8988T (cell line): ENCODE measurements at regions not wholly inside any gene's neighbourhood (a gene's known extent, or its start where the extent isn't known, plus 50 kb on each side); places are given as distances from the start of the nearest gene placed in this dataset.
"Not testable (repeated sequence)": the region's sequence is repeated elsewhere in the genome, so short reads cannot be mapped to it uniquely, and the experiment has no call there.

Experiments used
- DNase-seq: peaks from one replicate; pipeline ENCODE4 v3.0.0; 2011

DNA sequence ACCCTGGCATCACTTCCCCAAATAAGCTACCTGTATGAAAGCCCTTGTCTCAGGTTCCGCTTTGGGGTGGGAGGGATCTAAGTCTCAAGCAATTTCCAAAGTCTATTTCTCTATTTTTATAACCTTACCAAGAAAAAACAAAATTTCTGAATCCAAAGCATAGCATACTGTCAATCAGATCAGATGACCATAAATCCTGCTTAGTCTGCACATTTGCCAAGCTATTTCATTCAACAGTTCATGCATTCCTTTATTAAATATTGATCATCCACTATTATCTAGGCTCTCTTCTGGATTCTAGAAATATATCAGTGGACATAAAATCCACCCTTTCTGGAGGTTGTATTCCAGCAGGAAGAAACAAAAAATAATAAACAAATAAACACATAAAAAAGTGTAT lies 263.5 kb upstream of the USP15 start:
- DNase-seq = no peak

DNA sequence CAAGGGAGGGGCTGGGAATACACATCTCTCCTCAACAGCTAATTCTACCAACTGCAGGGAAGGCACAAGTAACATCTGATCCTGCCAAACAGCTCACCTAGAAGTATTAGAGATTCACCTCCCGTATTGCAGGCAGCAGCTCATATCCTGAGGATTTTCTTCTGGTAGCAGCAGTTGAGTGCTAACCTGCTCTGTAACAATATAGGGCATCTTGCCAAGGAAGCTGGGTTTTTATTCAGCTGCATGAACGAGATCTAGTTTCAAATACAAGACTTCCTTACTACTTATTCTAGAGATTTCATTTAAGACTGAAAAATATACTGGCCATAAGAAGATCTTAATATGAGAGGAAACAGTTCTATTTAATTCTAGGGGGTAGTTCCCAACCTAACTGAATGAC lies 261.4 kb upstream of the USP15 start:
- no peak for DNase-seq

DNA sequence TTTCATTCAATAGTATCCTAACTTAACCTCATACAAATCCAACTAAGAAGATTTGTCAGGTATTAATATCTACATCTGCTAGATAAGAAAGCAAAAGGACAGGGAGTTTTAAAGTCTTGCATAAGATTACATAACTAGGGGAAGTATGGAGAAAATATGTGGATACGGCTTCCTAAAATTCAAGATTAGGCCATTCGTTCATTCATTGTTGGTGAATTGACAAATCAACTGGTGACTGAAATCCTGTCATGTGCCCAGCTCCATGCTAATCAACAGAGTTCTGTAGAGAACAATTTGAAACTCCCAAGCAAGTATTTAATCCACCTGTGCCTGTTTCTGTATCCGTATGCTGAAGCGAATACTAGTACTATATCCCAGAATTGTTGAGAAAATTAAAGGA lies 260.9 kb upstream of the USP15 start:
- DNase-seq = no peak

DNA sequence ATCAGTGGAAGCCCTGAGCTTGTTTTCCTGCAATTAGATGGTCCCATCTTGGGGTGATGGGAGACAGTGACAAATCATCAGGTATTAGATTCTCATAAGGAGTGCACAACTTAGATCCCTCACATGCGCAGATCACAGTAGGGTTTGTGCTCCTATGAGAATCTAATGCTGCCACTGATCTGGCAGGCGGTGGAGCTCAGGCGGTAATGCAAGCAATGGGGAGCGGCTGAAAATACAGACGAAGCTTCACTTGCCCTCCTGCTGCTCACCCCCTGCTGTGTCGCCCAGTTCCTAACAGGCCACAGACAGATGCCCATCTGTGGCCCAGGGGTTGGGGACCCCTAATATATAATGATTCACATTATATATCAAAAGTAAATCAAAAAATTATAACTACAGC lies 258.8 kb upstream of the USP15 start:
- DNase-seq = no peak

DNA sequence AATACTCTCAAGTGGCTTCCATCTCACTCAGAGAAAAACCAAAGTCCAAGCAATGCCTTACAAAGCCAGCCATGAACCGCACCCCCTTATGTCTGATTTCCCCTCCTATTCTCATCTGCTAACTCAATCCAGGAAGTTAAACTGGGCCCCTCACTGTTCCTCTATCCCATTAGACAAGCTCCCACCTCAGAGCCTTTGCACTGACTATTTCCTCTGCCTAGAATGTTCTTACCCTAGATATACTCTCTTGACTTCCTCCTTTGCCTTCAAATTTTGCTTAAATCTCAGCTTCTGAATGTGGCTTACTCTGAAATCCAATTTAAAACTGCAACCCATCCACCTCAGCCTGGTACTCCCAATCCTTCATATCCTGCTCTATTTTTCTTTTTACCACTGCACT lies 257.0 kb upstream of the USP15 start:
- no peak for DNase-seq

DNA sequence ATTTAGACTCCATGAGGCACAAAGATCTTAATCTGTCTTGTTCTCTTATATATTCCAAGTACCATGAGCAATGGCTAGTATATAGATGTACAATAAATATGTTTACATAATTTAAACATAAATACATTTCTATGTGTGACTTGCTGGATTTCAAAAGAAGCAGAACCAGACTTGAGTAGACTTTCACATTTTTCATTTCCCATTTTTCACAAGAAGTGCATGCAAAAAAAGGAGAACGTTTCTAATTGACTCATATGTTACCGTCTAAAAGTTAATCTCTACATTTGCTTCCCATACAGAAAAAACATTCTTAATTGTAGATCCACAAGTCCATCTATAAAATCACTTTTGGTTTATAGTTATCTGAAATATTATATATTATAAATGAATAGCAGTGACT lies 256.5 kb upstream of the USP15 start:
- no peak for DNase-seq

DNA sequence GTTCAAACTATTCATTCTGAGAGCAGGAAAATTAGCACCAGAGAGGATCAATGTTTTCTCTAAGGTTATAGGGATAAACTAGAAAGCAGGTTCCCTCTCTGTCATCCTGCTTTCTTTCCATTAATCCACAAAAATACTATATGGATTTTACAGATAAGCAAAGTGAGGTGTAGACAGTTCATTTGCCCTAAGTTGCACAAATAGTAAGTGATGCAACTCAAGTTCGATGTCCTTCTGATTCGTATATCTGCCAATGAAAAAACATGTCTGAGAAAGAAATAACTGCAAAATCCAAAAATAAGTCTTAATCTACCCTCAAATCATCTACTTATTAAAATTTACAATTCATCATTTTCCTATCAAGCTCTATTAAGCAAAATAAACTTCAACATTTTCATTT lies 254.6 kb upstream of the USP15 start:
- DNase-seq = no peak

DNA sequence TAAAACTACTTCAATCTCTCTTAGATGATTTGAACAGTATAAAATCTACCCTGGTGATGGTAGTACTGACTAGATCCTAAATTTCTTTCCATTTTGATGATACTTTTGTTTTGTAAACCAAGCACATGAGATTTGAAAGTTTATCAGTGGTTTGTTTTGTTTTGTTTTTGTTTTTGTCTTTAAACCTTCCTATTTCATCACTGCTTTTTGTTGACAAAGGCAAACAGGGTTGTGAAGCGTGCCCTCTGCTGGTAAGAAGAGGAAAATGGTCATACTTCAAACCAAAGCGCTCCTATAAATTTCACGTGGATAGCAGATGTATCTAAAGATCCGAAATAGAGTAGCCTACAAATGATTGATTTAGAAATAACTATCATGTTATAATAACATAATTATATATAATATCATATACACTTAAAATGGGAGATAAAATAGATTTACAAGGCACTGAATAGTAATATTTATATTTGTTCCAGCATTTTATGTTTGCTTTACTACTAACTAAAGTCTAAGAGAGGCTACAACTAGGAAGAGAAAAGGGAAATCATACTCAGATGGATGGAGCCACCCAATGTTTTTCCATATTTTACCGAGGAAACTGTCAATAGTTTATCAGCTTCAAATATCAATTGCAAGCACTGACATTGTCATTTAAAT lies 254.0 kb upstream of the USP15 start:
- DNase-seq = no peak

DNA sequence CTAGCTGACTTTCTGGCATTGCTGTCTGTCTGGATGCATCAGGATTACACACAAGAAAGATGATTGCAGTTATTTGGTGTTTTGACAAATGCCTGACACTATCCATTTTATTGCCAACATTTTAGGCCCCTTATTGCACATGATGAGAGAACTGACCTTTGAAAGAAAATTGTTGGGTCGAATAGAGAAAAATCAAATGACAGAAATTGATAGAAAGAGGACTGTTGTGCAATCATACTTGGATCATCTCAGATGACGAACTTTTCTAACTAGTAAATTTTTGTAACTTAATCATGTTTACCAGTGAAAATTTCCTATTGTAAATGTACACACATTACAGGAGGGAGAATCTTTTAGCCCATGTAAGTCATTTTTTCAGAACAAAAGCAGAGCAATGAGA lies 251.5 kb upstream of the USP15 start:
- no peak for DNase-seq

DNA sequence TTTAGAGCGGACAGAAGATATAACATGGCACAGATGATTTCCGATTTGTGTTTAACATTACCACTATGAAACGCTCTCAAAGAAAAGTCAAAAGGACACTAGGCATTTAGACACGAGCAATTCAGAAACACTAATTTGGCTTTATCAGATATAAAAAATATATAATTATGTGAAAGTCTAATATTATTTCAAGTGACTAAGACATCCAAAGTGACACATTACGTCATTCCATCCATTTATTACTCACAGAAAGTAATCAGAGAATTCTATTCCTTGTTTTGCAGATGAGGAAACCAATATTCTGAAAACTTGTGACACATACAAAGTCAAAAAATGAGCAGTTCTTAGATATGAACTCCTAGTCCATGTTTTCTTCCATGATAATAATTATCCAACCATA lies 250.8 kb upstream of the USP15 start:
- no peak for DNase-seq

DNA sequence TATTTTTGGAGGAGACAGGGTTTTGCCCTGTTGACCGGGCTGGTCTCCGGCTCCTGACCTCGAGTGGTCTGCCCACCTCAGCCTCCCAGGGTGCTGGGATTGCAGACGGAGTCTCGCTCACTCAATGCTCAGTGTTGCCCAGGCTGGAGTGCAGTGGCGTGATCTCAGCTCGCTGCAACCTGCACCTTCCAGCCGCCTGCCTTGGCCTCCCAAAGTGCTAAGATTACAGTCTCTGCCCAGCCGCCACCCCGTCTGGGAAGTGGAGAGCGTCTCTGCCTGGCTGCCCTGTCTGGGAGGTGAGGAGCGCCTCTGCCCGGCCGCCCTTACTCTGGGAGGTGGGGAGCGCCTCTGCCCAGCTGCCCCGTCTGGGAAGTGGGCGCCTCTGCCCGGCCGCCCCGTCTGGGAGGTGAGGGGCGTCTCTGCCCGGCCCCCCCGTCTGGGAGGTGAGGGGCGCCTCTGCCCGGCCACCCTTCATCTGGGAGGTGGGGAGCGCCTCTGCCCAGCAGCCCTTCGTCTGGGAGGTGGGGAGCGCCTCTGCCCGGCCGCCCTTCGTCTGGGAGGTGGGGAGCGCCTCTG lies 249.8 kb upstream of the USP15 start:
- not testable (repeated sequence) for DNase-seq

DNA sequence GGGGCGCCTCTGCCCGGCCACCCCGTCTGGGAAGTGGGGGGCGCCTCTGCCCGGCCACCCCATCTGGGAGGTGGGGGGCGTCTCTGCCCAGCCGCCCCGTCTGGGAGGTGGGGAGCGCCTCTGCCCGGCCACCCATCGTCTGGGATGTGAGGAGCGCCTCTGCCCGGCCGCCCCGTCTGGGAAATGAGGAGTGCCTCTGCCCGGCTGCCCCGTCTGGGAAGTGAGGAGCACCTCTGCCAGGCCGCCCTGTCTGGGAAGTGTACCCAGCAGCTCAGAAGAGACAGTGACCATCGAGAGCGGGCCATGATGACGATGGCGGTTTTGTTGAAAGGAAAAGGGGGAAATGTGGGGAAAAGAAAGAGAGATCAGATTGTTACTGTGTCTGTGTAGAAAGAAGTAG lies 249.2 kb upstream of the USP15 start:
- DNase-seq = not testable (repeated sequence)

DNA sequence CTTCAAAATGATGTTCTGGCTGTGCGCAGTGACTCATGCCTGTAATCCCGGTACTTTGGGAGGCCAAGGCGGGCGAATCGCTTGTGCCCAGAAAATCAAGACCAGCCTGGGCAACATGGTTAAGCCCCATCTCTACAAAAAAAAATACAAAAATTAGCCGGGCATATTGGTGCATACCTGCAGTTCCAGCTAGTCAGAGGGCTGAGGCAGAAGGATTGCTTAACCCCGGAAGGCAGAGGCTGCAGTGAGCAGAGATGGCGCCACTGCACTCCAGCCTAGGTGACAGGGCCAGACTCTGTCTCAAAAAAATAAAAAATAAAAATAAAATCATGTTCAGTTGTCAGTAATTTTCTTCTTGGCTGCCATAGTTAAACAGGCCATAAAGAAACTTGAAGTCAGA lies 245.9 kb upstream of the USP15 start:
- no peak for DNase-seq

DNA sequence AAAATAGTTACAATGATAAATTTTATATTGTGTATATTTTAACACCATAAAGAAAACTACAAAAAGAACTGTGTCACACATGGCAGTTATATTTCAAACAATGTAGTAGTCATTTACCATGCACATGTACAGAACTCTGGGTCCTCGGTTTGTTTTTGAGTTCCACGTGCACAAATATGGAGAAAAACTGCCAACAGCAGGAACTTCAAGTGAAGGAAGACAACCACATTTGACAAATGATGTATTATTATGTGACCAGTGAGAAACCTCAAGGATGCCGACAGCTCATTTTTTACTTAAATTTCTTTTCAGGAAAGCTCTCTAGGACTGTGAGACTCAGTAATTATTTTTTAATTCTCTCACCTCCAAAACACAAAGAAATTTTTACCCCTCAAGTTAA lies 244.2 kb upstream of the USP15 start:
- no peak for DNase-seq

DNA sequence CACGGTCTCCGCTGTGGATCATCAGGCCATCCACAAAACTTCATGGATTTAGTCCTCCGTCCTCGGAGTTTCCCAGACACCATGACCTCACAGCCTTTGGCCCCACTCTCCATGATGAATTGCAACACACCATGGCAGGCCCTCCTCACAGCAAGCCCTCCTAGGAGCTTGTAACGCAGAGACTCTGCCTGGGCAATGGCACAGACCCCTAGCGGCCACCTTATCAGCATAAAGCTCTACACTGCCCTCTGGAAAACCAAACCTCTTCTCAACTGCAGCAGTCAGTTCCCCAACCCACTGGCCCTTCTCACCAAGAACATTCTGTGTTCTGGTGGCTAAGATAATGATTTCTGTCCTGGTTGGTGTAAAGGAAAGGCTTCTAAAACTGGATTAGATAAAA lies 238.4 kb upstream of the USP15 start:
- no peak for DNase-seq

DNA sequence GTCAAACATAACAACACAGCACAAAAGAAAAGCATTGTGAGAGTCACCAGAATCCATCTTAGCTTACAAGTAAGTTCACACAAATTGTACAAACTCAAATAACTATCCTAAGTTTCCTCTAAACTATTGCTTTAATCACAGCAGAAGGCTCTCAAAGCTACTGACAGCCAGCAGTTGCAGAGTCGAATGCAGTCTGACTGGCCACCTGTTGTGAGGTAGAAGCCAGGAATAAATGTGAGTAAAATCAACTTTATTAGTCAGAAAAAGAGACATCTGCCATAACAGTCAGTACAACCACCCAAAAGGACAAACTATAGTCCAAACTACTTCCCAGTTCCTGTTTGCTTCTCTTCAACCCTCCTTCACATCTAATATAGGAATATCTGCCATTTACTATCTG lies 231.7 kb upstream of the USP15 start:
- no peak for DNase-seq

DNA sequence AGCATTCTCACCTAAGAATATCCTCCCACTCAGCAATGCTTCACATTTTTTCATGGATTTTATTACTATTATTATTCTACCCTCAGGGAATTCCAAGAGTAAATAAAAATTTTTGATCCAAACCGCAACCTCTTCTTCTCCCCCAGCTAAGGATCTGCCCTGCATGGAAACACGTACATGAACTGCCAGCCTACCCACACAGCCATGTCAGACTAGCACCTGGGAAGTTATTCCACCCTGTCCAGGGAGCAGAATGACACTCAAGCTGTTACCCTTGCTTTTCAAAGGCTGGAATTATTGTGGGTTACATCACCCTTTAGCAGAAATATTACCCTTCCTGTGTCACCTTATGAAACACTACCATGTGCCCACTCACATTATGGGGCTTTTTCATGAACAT lies 227.3 kb upstream of the USP15 start:
- DNase-seq = no peak

DNA sequence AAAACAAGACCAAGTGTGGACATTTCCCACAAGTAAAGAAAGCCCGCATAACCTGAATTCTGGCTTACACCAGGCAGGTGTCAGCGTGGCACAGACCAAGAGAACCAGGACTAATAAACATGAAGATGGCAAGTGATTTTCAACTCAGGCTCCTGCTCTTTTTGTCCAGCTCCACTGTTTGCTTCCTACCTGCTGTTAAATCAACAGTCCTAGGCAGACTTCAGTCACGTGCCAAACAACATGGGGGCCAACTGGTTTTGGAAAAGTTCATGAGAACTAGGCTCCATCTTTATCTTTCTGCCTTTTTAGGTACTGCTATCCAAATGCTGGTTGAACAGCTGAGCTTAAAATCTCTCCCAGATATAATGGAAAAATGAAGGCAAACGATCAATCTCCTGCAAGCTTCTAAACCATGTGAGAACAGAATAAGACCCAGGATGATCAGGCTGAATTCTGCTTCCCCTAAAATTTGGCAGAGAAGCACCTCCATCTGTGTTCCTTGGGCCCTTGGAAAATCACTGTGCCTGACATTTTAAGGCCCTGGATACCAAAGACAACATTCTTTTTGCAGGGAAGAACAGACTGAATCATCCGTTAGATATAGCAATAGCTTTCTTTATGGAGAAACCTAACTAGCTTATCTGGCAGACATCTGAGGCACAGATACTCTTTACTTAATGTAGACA lies 215.6 kb upstream of the USP15 start:
- DNase-seq = no peak

DNA sequence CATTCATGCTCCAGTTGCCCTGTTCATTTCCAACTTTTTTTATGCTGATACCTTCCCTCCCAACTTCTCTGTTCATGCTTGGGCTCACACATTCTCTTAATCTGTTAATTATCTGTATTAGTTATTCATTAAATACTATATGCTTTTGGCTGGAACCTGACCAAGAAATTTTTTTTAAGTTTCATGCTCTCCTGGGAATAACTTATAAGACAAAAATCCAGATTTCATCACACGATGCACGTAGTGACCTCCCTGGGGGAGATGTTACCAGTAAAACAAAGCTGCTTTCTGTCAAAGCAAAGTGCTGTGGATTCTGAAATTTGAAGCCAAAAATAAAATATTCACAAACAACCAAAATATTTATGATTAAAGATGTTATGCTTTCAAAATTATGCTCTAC lies 215.0 kb upstream of the USP15 start:
- no peak for DNase-seq

DNA sequence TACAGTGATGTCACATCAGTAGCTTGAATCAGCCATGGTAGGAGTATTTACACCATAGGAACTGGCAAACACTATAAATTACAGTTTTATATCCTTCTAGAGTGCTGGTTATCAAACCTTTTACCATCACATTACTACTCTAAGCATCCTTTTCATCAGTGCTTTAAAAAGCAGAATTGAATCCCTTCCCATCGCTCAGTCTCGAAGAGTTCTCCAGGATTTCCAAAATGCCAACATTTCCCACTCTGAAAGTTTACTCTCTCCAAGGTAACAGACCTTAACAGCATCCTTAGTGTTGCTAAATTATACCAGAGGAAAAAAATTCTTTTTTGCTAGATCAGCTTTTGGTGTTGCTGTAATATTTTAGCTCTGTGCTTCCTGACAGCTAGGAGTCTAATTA lies 209.4 kb upstream of the USP15 start:
- no peak for DNase-seq

DNA sequence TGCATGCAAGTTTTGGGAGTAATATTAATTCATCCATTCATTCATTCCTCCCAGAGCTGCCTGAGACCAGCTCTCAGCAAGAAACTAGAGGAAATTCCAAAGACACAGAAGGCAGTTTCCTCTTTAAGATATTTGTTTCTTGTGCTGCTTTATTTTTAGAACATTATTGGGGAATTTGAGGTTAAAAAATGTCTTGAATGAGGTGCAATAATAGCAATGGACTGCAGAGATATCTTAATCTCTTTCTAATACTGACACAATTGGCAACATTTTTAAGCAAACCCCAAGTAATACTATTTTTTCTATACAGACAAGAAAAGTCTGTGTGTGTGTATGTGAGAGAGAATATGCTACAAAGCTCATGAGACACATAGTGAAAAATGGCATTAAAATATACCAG lies 190.2 kb upstream of the USP15 start:
- DNase-seq = no peak

DNA sequence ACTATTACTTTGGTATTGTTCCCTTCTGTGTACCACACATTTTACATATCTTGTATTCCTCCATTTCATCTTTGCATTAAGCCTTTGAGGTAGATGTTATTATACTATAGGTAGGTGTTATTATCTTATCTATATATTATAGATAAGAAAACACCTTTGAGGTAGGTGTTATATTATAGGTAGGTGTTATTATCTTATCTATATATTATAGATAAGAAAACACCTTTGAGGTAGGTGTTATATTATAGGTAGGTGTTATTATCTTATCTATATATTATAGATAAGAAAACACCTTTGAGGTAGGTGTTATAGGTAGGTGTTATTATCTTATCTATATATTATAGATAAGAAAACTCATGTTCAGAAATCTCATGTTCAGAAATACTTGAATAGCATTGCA lies 187.0 kb upstream of the USP15 start:
- not testable (repeated sequence) for DNase-seq

DNA sequence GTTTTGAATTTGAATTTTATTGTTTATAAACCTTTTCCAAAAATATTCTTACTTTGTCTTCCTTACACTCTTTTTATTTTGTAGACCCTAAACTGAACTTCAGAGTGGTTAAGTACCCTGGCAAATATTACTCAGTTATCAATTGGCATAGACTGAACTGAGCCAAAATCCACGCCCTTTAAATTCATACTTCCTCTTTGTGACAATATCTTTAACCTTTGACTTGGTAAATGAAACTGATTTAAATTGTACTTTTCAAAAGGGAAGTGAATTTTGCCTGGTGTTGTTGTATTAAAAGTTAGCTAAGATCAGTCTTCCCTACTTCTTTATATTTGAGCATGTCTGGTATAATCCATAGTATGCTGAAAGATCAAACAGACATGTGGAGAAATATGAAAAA lies 184.3 kb upstream of the USP15 start:
- no peak for DNase-seq

DNA sequence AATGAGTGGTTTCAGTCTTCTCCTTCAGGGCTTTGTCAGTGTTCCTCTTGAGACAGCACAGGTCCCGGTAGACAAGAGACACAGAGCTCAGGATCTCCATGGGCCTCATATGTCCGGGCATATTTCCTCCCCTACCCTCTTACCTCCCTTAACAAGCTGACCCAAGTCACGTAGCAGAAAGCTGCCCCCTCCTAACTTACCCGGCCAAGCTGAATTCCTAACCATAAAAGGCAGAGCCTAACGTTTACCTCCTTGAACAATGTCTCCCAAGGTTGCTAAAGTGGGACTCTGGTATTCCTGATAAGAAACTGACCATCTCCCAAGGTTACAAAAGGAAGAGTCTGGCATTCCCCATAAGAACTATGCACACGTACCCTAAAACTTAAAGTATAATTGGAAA lies 182.2 kb upstream of the USP15 start:
- no peak for DNase-seq

DNA sequence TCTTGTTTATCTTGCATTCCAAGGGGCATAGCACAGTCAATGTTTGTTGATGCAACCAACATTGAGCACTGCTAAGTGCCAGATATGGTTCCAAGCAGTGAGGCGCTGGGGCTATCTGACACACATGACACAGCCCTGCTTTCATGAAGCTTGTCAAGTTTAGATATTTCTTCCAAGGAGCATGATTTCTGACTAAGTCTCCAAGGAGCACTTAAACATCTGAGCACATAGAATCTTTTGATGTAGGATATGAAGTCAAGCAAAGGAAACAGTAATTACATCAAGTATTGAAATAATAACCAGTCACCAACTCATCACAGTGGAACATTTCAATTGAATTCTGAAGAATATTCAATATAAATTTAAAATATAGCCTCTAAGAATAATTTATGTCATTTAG lies 177.8 kb upstream of the USP15 start:
- DNase-seq = no peak
